PC-9 (cell line): ENCODE measurements at regions not wholly inside any gene's neighbourhood (a gene's known extent, or its start where the extent isn't known, plus 50 kb on each side); places are given as distances from the start of the nearest gene placed in this dataset.

Experiments
- BruUV-seq: library from RNA; stranded (reverse); fragments of 400-500 nt; replicated peaks from 2 replicates; lab custom pipeline; 2021; lab: Mats Ljungman, UMichigan
- CTCF ChIA-PET: fragments of 300-600 bp; sonication (Branson Sonifier 250); formaldehyde crosslinking; loops from one replicate; lab custom pipeline; 2022; ENCODE audit warnings: antibody characterized with exemption; lab: Charles Lee
- POLR2A ChIA-PET: fragments of 300-600 bp; sonication (Branson Sonifier 250); formaldehyde crosslinking; loops from one replicate; lab custom pipeline; 2022; ENCODE audit warnings: antibody characterized with exemption; ENCODE audit not compliant: unreplicated experiment; lab: Charles Lee
- DNase-seq, 2 experiments: peaks; one replicate each; pipeline versions ENCODE4 v3.0.0 to v3.0.0-alpha.2; 2015 to 2022; ENCODE audit warnings: mixed read lengths in 1 of 2
- H2AFZ ChIP-seq: fragments of 200-600 bp; sonication (generic); 2 replicates; pipeline ENCODE4 v1.8.1; 2017; ENCODE audit warnings: antibody characterized with exemption
- H3F3A ChIP-seq: fragments of 200-600 bp; sonication (generic); 2 replicates; pipeline ENCODE4 v1.8.1; 2017; ENCODE audit warnings: antibody characterized with exemption, mild to moderate bottlenecking, low read depth; ENCODE audit not compliant: insufficient read depth
- H3K27ac ChIP-seq: fragments of 200-600 bp; sonication (generic); 2 replicates; pipeline ENCODE4 v1.6.1; 2016; ENCODE audit warnings: mixed run types
- H3K27me3 ChIP-seq: fragments of 200-600 bp; sonication (generic); 2 replicates; pipeline ENCODE4 v1.6.1; 2016; ENCODE audit warnings: low read depth, mixed run types; ENCODE audit not compliant: insufficient read depth
- H3K36me3 ChIP-seq: fragments of 200-600 bp; sonication (generic); 2 replicates; pipeline ENCODE4 v1.6.1; 2016; ENCODE audit warnings: low read depth, mixed run types
- H3K4me1 ChIP-seq: fragments of 200-600 bp; sonication (generic); replicated peaks from 2 replicates; pipeline ENCODE4 v1.6.1; 2016; ENCODE audit warnings: mixed run types; ENCODE audit not compliant: insufficient read depth
- H3K4me2 ChIP-seq: fragments of 200-600 bp; sonication (generic); 2 replicates; pipeline ENCODE4 v1.6.1; 2017; ENCODE audit warnings: mixed run types
- H3K4me3 ChIP-seq: fragments of 200-600 bp; sonication (generic); 2 replicates; pipeline ENCODE4 v1.6.1; 2016; ENCODE audit warnings: mixed run types
- H3K79me2 ChIP-seq: fragments of 200-600 bp; sonication (generic); 2 replicates; pipeline ENCODE4 v1.6.1; 2017; ENCODE audit warnings: low read depth, mixed run types
- H3K9me2 ChIP-seq: fragments of 200-600 bp; sonication (generic); 2 replicates; pipeline ENCODE4 v1.8.1; 2017; ENCODE audit warnings: mild to moderate bottlenecking; ENCODE audit not compliant: insufficient read depth
- H3K9me3 ChIP-seq: fragments of 200-600 bp; sonication (generic); 2 replicates; pipeline ENCODE4 v1.8.1; 2016; ENCODE audit warnings: low read depth; ENCODE audit not compliant: insufficient read depth
- H4K20me1 ChIP-seq: fragments of 200-600 bp; sonication (generic); 2 replicates; pipeline ENCODE4 v1.8.1; 2017; ENCODE audit not compliant: insufficient read depth
- EZH2 ChIP-seq: fragments of 200-600 bp; sonication (generic); IDR thresholded peaks from 2 replicates; pipeline ENCODE4 v1.8.0; 2017; ENCODE audit warnings: antibody characterized with exemption, low read depth
- intact Hi-C: fragments of 100-400 bp; cut with micrococcal nuclease; formaldehyde crosslinking; loops from one replicate; pipeline ENCODE4 v1.10.0; 2022; ENCODE audit not compliant: unreplicated experiment
- TF ChIP-seq, protein P1 (sequence below): fragments of 200-600 bp; sonication (generic); conservative IDR thresholded peaks from 2 replicates; pipeline ENCODE4 v1.6.1; 2017; ENCODE audit warnings: mixed run types, antibody characterized with exemption, mild to moderate bottlenecking, moderate library complexity

DNA sequence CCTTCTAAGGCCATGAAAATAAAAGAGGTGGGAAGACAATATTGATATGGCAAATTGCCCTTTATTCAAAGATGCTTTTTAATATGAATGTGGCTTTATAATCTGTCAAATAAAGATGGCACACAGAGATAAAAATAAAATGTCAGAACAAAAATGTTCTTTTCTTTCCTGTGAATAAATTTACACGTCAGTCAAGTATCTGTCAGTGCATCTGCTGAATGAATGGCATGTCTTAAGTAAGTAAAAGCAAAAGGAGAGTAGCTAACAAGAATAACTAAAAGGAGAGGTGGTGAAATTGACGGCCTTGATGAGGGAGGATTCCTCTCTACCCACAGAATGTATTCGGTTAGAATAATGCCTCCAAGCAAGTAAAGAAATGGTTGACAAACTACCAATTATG, 1021.7 kb upstream of the GBE1 start:
- intact Hi-C loops = no loop called here
- no peaks in the 10 kb centered on the region for H4K20me1 ChIP-seq
- DNase-seq = no peak
- H3K79me2 ChIP-seq = no peaks in the 10 kb centered on the region
- H3K4me3 ChIP-seq = no peak overlapping the region
- H3K27ac ChIP-seq = no peak overlapping the region
- no peak overlapping the region for H2AFZ ChIP-seq
- no peak for TF ChIP-seq EZH2
- TF ChIP-seq, protein P1, sequence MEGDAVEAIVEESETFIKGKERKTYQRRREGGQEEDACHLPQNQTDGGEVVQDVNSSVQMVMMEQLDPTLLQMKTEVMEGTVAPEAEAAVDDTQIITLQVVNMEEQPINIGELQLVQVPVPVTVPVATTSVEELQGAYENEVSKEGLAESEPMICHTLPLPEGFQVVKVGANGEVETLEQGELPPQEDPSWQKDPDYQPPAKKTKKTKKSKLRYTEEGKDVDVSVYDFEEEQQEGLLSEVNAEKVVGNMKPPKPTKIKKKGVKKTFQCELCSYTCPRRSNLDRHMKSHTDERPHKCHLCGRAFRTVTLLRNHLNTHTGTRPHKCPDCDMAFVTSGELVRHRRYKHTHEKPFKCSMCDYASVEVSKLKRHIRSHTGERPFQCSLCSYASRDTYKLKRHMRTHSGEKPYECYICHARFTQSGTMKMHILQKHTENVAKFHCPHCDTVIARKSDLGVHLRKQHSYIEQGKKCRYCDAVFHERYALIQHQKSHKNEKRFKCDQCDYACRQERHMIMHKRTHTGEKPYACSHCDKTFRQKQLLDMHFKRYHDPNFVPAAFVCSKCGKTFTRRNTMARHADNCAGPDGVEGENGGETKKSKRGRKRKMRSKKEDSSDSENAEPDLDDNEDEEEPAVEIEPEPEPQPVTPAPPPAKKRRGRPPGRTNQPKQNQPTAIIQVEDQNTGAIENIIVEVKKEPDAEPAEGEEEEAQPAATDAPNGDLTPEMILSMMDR = no peak
- H3F3A ChIP-seq = no peaks in the 10 kb centered on the region
- H3K9me2 ChIP-seq = no peaks in the 10 kb centered on the region
- ChIA-PET POLR2A (interaction anchor here (0.6 kb wide), 1 partner anchor 11 kb away, joined by 4 read pairs; no protein-coding TSS in a partner anchor), CTCF (no interaction called here)
- BruUV-seq = no TSS peak
- no peaks in the 10 kb centered on the region for H3K27me3 ChIP-seq
- H3K4me2 ChIP-seq = no peak overlapping the region
- H3K36me3 ChIP-seq = no peaks in the 10 kb centered on the region
- no peaks in the 10 kb centered on the region for H3K9me3 ChIP-seq
- H3K4me1 ChIP-seq = no peaks in the 10 kb centered on the region

DNA sequence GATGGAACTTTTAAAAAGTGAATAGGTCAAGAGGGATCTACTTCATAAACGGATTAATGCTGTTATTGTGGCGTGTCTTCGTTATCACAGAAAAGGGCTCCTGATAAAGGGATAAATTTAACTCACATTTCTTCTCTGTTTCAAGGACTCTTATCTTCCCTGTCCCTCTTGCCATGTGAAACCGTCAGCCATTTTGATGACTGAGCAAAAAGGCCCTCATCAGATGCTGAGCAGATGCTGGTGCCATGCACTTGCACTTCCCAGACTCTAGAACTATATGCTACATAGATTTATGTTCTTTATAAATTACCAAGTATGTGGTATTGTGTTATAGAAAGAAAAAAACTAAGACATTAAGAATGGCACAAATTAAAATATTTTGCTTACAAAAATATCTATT, 1011.8 kb upstream of the GBE1 start:
- Histone ChIP-seq H3K27ac (no peak overlapping the region), H3K9me2 (no peaks in the 10 kb centered on the region), H3K79me2 (no peaks in the 10 kb centered on the region), H4K20me1 (no peaks in the 10 kb centered on the region), H3K4me2 (no peak overlapping the region), H3F3A (no peaks in the 10 kb centered on the region), H3K36me3 (no peaks in the 10 kb centered on the region), H2AFZ (no peak overlapping the region), H3K9me3 (no peaks in the 10 kb centered on the region), H3K4me3 (no peak overlapping the region), H3K27me3 (no peaks in the 10 kb centered on the region), H3K4me1 (no peaks in the 10 kb centered on the region)
- DNase-seq = no peak
- intact Hi-C loops = no loop called here
- CTCF ChIA-PET = no interaction called here
- POLR2A ChIA-PET = no interaction called here
- no peak for TF ChIP-seq EZH2
- TF ChIP-seq, protein P1 = no peak
- BruUV-seq = no TSS peak

DNA sequence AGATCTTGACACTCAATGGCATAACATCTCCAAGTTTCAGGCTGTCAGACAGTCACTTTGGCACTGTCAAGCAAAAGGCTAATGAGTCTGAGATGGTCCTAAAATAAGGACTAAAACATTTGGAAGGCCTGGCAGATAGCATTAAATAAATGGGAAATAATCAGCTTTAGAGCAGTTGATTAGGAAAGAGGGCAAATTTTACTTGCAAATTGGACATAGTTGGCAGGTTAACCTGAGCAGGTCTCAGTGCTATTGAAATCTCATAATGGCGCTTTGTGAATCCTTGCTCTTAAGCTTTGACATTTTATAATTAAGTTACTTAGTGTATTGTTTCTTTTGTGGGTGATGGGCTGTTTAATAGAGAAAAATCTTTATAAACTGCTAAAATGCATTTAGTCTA, 1003.1 kb upstream of the GBE1 start:
- TF ChIP-seq, protein P1 = no peak
- Histone ChIP-seq H3K36me3 (no peaks in the 10 kb centered on the region), H4K20me1 (no peaks in the 10 kb centered on the region), H3K4me2 (no peak overlapping the region), H3K79me2 (no peaks in the 10 kb centered on the region), H3F3A (no peaks in the 10 kb centered on the region), H3K9me2 (no peaks in the 10 kb centered on the region), H3K4me3 (no peak overlapping the region), H3K27me3 (no peaks in the 10 kb centered on the region), H3K9me3 (no peaks in the 10 kb centered on the region), H3K4me1 (no peaks in the 10 kb centered on the region), H3K27ac (no peak overlapping the region), H2AFZ (no peak overlapping the region)
- no TSS peak for BruUV-seq
- POLR2A ChIA-PET = no interaction called here
- no peak for DNase-seq
- CTCF ChIA-PET = no interaction called here
- intact Hi-C loops = no loop called here
